Ishikawa (cell line): ENCODE measurements at regions not wholly inside any gene's neighbourhood (a gene's known extent, or its start where the extent isn't known, plus 50 kb on each side); places are given as distances from the start of the nearest gene placed in this dataset.

Experiments used
- CREB1 ChIP-seq: IDR thresholded peaks from 2 replicates; pipeline ENCODE4 v1.6.1; 2012; ENCODE audit warnings: low read depth
- EP300 ChIP-seq: IDR thresholded peaks from 2 replicates; pipeline ENCODE4 v1.6.1; 2012; ENCODE audit warnings: borderline replicate concordance
- RAD21 ChIP-seq: IDR thresholded peaks from 2 replicates; pipeline ENCODE4 v1.6.1; 2012; ENCODE audit warnings: low read depth
- TAF1 ChIP-seq: IDR thresholded peaks from 2 replicates; pipeline ENCODE4 v1.6.1; 2012; ENCODE audit warnings: low read depth, mild to moderate bottlenecking
- TEAD4 ChIP-seq: IDR thresholded peaks from 2 replicates; pipeline ENCODE4 v1.6.1; 2012
- USF1 ChIP-seq: IDR thresholded peaks from 2 replicates; pipeline ENCODE4 v1.6.1; 2012
- ZBTB7A ChIP-seq: IDR thresholded peaks from 2 replicates; pipeline ENCODE4 v1.6.1; 2012; ENCODE audit warnings: low read depth
- TF ChIP-seq, protein P1 (sequence below): IDR thresholded peaks from 2 replicates; pipeline ENCODE4 v1.6.1; 2012; ENCODE audit warnings: low read depth, mild to moderate bottlenecking
- TF ChIP-seq, protein P2 (sequence below): IDR thresholded peaks from 2 replicates; pipeline ENCODE4 v1.6.1; 2012

GRCh38 chr1:47683401-47683800, 245.6 kb downstream of the FOXD2 start:
- TF ChIP-seq EP300 = no peak
- TF ChIP-seq RAD21 = no peak
- TF ChIP-seq, protein P1, sequence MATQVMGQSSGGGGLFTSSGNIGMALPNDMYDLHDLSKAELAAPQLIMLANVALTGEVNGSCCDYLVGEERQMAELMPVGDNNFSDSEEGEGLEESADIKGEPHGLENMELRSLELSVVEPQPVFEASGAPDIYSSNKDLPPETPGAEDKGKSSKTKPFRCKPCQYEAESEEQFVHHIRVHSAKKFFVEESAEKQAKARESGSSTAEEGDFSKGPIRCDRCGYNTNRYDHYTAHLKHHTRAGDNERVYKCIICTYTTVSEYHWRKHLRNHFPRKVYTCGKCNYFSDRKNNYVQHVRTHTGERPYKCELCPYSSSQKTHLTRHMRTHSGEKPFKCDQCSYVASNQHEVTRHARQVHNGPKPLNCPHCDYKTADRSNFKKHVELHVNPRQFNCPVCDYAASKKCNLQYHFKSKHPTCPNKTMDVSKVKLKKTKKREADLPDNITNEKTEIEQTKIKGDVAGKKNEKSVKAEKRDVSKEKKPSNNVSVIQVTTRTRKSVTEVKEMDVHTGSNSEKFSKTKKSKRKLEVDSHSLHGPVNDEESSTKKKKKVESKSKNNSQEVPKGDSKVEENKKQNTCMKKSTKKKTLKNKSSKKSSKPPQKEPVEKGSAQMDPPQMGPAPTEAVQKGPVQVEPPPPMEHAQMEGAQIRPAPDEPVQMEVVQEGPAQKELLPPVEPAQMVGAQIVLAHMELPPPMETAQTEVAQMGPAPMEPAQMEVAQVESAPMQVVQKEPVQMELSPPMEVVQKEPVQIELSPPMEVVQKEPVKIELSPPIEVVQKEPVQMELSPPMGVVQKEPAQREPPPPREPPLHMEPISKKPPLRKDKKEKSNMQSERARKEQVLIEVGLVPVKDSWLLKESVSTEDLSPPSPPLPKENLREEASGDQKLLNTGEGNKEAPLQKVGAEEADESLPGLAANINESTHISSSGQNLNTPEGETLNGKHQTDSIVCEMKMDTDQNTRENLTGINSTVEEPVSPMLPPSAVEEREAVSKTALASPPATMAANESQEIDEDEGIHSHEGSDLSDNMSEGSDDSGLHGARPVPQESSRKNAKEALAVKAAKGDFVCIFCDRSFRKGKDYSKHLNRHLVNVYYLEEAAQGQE = no peak
- TF ChIP-seq TEAD4 = no peak
- no peak for TF ChIP-seq CREB1
- no peak for TF ChIP-seq USF1
- TF ChIP-seq ZBTB7A = no peak
- TF ChIP-seq, protein P2, sequence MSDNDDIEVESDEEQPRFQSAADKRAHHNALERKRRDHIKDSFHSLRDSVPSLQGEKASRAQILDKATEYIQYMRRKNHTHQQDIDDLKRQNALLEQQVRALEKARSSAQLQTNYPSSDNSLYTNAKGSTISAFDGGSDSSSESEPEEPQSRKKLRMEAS = no peak
- TF ChIP-seq TAF1 = no peak
